Nephron progenitor cell (in vitro differentiated cells): ENCODE measurements at regions not wholly inside any gene's neighbourhood (a gene's known extent, or its start where the extent isn't known, plus 50 kb on each side); places are given as distances from the start of the nearest gene placed in this dataset.

Source experiments
- DNase-seq: peaks from one replicate; pipeline ENCODE4 v3.0.0; 2021
- H3K27ac Mint-ChIP-seq: 2 replicates; pipeline ENCODE4 v1.8.0; 2021; ENCODE audit warnings: mild to moderate bottlenecking, moderate library complexity, mixed read lengths
- H3K27me3 Mint-ChIP-seq: 2 replicates; pipeline ENCODE4 v1.8.0; 2021; ENCODE audit warnings: mild to moderate bottlenecking, low read depth, mixed read lengths; ENCODE audit not compliant: poor library complexity
- H3K36me3 Mint-ChIP-seq: 2 replicates; pipeline ENCODE4 v1.8.0; 2021; ENCODE audit warnings: low read depth, mixed read lengths
- H3K4me1 Mint-ChIP-seq: 2 replicates; pipeline ENCODE4 v1.8.0; 2021; ENCODE audit warnings: mixed read lengths
- H3K4me3 Mint-ChIP-seq: 2 replicates; pipeline ENCODE4 v1.8.0; 2021; ENCODE audit warnings: mild to moderate bottlenecking, moderate library complexity, mixed read lengths
- H3K9me3 Mint-ChIP-seq: 2 replicates; pipeline ENCODE4 v1.8.0; 2021; ENCODE audit warnings: mild to moderate bottlenecking, moderate library complexity, mixed read lengths
- TF ChIP-seq, protein P1 (sequence below): fragments of 200-600 bp; sonication (generic); IDR thresholded peaks from 2 replicates; pipeline ENCODE4 v1.5.0; 2021; ENCODE audit warnings: antibody characterized with exemption

GRCh38 chr16:88290850-88291830 lies 91.6 kb upstream of the ZNF469 start:
- H3K36me3 Mint-ChIP-seq, result no peaks in the 10 kb centered on the region

GRCh38 chr16:88292007-88292970 lies 90.5 kb upstream of the ZNF469 start:
- DNase-seq, result no peak
- peaks cover 19% of the 10 kb centered on the region for H3K9me3 Mint-ChIP-seq
- TF ChIP-seq, protein P1, sequence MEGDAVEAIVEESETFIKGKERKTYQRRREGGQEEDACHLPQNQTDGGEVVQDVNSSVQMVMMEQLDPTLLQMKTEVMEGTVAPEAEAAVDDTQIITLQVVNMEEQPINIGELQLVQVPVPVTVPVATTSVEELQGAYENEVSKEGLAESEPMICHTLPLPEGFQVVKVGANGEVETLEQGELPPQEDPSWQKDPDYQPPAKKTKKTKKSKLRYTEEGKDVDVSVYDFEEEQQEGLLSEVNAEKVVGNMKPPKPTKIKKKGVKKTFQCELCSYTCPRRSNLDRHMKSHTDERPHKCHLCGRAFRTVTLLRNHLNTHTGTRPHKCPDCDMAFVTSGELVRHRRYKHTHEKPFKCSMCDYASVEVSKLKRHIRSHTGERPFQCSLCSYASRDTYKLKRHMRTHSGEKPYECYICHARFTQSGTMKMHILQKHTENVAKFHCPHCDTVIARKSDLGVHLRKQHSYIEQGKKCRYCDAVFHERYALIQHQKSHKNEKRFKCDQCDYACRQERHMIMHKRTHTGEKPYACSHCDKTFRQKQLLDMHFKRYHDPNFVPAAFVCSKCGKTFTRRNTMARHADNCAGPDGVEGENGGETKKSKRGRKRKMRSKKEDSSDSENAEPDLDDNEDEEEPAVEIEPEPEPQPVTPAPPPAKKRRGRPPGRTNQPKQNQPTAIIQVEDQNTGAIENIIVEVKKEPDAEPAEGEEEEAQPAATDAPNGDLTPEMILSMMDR, result no peak
- H3K36me3 Mint-ChIP-seq, result no peaks in the 10 kb centered on the region
- H3K27me3 Mint-ChIP-seq, result peaks cover 18% of the 10 kb centered on the region
- no peak overlapping the region for H3K27ac Mint-ChIP-seq
- no peak overlapping the region for H3K4me3 Mint-ChIP-seq
- H3K4me1 Mint-ChIP-seq, result no peaks in the 10 kb centered on the region

More at GRCh38 chr16:88290850-88291830, 91.6 kb upstream of the ZNF469 start:
- no peak for DNase-seq
- Mint-ChIP-seq H3K4me1 (no peaks in the 10 kb centered on the region), H3K4me3 (no peak overlapping the region), H3K9me3 (peaks cover 19% of the 10 kb centered on the region), H3K27ac (no peak overlapping the region), H3K27me3 (peaks cover 12% of the 10 kb centered on the region)
- TF ChIP-seq, protein P1, result no peak

DNA sequence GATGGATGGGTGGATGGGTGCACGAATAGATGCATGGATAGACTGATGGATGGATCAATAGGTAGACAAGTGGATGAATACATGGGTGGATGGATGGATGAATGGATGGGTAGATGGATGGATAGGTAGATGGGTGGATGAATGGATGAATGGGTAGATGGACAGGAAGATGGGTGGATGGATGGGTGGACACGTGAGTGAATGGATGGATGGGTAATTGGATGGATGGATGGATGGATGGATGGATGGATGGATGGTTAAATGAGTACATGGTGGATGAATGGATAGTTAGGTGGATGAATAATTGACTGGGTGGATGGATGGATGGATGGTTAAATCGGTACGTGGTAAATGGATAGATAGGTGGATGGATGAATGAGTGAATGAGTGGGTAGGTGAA lies 89.7 kb upstream of the ZNF469 start:
- no peak for DNase-seq
- Mint-ChIP-seq H3K36me3 (no peaks in the 10 kb centered on the region), H3K4me1 (no peaks in the 10 kb centered on the region), H3K27me3 (peaks cover 23% of the 10 kb centered on the region), H3K27ac (no peak overlapping the region), H3K9me3 (peaks cover 19% of the 10 kb centered on the region), H3K4me3 (no peak overlapping the region)
- TF ChIP-seq, protein P1, result no peak

GRCh38 chr16:88295671-88296436 lies 86.9 kb upstream of the ZNF469 start:
- DNase-seq, result no peak
- TF ChIP-seq, protein P1, result no peak
- Mint-ChIP-seq H3K27me3 (peaks cover 26% of the 10 kb centered on the region), H3K9me3 (peaks cover 19% of the 10 kb centered on the region), H3K27ac (peak overlapping the region; percentile 79), H3K4me1 (peaks cover 4% of the 10 kb centered on the region), H3K4me3 (no peak overlapping the region), H3K36me3 (no peaks in the 10 kb centered on the region)

DNA sequence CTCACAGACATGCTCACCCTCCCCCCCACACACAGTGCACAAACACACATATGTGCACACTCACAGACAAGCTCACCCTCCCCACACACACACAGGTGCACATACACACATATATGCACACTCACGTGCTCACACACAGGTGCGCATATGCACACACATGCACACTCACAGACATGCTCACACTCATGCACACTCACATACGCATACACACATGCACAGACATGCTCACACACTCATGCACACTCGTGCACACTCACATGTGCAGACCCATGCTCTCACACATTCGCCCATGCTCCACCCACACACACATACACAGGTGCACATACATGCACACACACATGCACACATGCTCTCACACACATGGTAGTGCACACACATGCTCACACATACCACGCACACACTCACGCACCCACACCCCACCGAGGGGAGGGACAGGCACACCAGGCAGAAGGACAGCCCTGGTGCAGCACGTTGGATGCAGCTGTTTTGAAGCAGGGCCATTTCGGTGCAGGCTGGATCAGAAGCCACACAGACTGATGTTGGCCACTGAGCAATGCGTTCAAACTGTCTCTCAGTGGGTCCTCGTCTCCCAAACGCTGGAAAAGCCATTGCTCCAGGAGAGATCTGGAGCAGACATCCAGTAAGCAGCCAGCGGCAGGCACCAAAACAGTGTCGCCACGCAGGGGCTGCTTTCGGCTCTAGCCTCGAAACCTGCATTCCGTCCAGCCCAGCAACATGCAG lies 86.2 kb upstream of the ZNF469 start:
- TF ChIP-seq, protein P1, result no peak
- DNase-seq, result no peak
- peaks cover 4% of the 10 kb centered on the region for H3K4me1 Mint-ChIP-seq
- H3K36me3 Mint-ChIP-seq, result no peaks in the 10 kb centered on the region
- peaks cover 28% of the 10 kb centered on the region for H3K27me3 Mint-ChIP-seq
- no peak overlapping the region for H3K4me3 Mint-ChIP-seq
- no peak overlapping the region for H3K27ac Mint-ChIP-seq
- H3K9me3 Mint-ChIP-seq, result peaks cover 13% of the 10 kb centered on the region
